CD4-positive, alpha-beta memory T cell (primary cell): ENCODE measurements at regions not wholly inside any gene's neighbourhood (a gene's known extent, or its start where the extent isn't known, plus 50 kb on each side); places are given as distances from the start of the nearest gene placed in this dataset.
"Not testable (repeated sequence)": the region's sequence is repeated elsewhere in the genome, so short reads cannot be mapped to it uniquely, and the experiment has no call there.

Experiments used
- CTCF ChIA-PET: fragments of 350-600 bp; sonication (Branson Sonifier 250); formaldehyde crosslinking; loops from one replicate; lab custom pipeline; 2021; ENCODE audit warnings: inconsistent platforms; ENCODE audit not compliant: partially characterized antibody; lab: Charles Lee
- POLR2A ChIA-PET: fragments of 350-600 bp; sonication (Branson Sonifier 250); formaldehyde crosslinking; loops from one replicate; lab custom pipeline; 2021; ENCODE audit not compliant: partially characterized antibody; lab: Charles Lee
- DNase-seq, 5 donors: peaks; one replicate each; pipeline versions ENCODE4 v3.0.0 to v3.0.0-alpha.2; 2020 to 2022; ENCODE audit warnings: mixed read lengths in 1 of 5
- H3K27ac ChIP-seq: one replicate; pipeline ENCODE4 v1.7.0; 2013; ENCODE audit warnings: low read depth, low read length
- H3K27me3 ChIP-seq: 2 replicates; pipeline ENCODE4 v1.7.0; 2013; ENCODE audit warnings: mild to moderate bottlenecking, low read length, moderate library complexity; ENCODE audit not compliant: insufficient read depth
- H3K36me3 ChIP-seq: 2 replicates; pipeline ENCODE4 v1.7.0; 2013; ENCODE audit warnings: mild to moderate bottlenecking, low read length, moderate library complexity; ENCODE audit not compliant: insufficient read depth
- H3K4me1 ChIP-seq: 2 replicates; pipeline ENCODE4 v1.7.0; 2013; ENCODE audit warnings: mild to moderate bottlenecking, low read length, moderate library complexity; ENCODE audit not compliant: insufficient read depth
- H3K4me3 ChIP-seq, 2 donors: one replicate each; pipeline ENCODE4 v1.7.0; 2013; ENCODE audit warnings: low read length in 2 of 2, mild to moderate bottlenecking in 1 of 2
- H3K9me3 ChIP-seq, 2 donors: one replicate each; pipeline ENCODE4 v1.7.0; 2013; ENCODE audit warnings: low read length in 2 of 2, control low read depth in 1 of 2; ENCODE audit not compliant: control insufficient read depth in 1 of 2
- H3K27ac Mint-ChIP-seq, 7 donors: one replicate each; pipeline ENCODE4 v1.8.0; 2020 to 2021; ENCODE audit warnings: mixed read lengths in 7 of 7, mild to moderate bottlenecking in 6 of 7, inconsistent platforms in 3 of 7, moderate library complexity in 3 of 7
- H3K27me3 Mint-ChIP-seq, 2 donors: one replicate each; pipeline ENCODE4 v1.8.0; 2020 to 2021; ENCODE audit warnings: mixed read lengths in 2 of 2
- H3K36me3 Mint-ChIP-seq, 2 donors: one replicate each; pipeline ENCODE4 v1.8.0; 2020 to 2021; ENCODE audit warnings: mixed read lengths in 2 of 2, inconsistent platforms in 1 of 2, mild to moderate bottlenecking in 1 of 2
- H3K4me1 Mint-ChIP-seq, 4 donors: one replicate each; pipeline ENCODE4 v1.8.0; 2020 to 2021; ENCODE audit warnings: mixed read lengths in 4 of 4, mild to moderate bottlenecking in 1 of 4
- H3K4me3 Mint-ChIP-seq, 8 donors: one replicate each; pipeline ENCODE4 v1.8.0; 2020 to 2021; ENCODE audit warnings: mixed read lengths in 8 of 8, mild to moderate bottlenecking in 7 of 8, moderate library complexity in 6 of 8, inconsistent platforms in 3 of 8
- H3K9me3 Mint-ChIP-seq, 8 donors: one replicate each; pipeline ENCODE4 v1.8.0; 2020 to 2021; ENCODE audit warnings: mixed read lengths in 8 of 8, mild to moderate bottlenecking in 5 of 8, inconsistent platforms in 3 of 8, moderate library complexity in 1 of 8
- intact Hi-C: fragments of 100-400 bp; cut with micrococcal nuclease; formaldehyde crosslinking; loops from one replicate; pipeline ENCODE4 v1.15.1; 2023

DNA sequence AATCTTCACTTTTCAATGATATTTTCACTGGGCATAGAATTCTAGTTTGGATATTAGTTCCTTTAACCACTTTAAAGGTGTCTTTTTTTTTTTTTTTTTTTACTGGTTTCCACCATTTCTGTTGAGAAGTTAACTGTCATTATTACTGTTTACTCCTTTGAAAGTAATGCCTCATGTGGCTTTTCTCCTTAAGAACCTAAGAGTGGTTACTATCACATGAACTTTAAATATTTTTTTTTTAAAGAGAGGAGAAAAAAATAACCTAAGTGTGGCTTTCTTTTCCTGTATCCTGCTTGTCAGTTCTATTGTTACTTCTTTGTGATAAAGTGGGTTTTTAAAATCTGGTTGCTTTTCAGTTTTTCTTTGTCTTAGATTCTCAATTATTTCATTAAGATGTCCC is 229.5 kb downstream of the CDH26 start:
- H3K9me3 Mint-ChIP-seq, result peaks cover 0 to 8% (median 2%) of the 10 kb centered on the region in 8 donors
- H3K27ac Mint-ChIP-seq, result no peak overlapping the region
- no peak for DNase-seq
- H3K27me3 Mint-ChIP-seq, result peaks cover 0 to 1% of the 10 kb centered on the region in 2 donors
- no peaks in the 10 kb centered on the region for H3K36me3 ChIP-seq
- H3K9me3 ChIP-seq, result no peaks in the 10 kb centered on the region
- ChIA-PET CTCF (no interaction called here), POLR2A (no interaction called here)
- no peak overlapping the region for H3K27ac ChIP-seq
- H3K4me1 ChIP-seq, result no peaks in the 10 kb centered on the region
- no peaks in the 10 kb centered on the region for H3K27me3 ChIP-seq
- intact Hi-C loops, result no loop called here
- no peak overlapping the region for H3K4me3 Mint-ChIP-seq
- no peak overlapping the region for H3K4me3 ChIP-seq
- H3K36me3 Mint-ChIP-seq, result peaks cover 1 to 18% of the 10 kb centered on the region in 2 donors
- H3K4me1 Mint-ChIP-seq, result no peaks in the 10 kb centered on the region

DNA sequence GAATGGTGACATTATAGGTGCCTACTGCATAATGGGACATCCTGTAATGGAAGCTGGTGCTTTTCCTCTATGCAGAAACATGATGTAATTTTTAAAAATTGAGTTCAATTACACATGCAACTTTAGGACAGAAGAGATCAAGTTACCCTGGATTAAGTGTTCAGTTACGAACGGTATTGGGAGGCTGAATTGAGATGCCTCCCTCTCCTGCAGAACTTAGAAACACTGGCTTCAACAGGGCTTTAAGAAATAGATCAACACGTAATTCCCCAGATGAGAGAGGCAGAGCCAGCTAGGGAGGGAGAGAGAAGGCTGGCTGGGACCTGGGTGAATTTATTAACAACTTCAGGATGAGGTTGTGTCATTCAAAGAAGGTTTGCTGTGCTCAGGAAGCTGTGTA is 232.8 kb downstream of the CDH26 start:
- Histone ChIP-seq H3K4me3 (no peak overlapping the region), H3K9me3 (no peaks in the 10 kb centered on the region), H3K27ac (no peak overlapping the region), H3K36me3 (no peaks in the 10 kb centered on the region), H3K27me3 (no peaks in the 10 kb centered on the region), H3K4me1 (no peaks in the 10 kb centered on the region)
- Mint-ChIP-seq H3K9me3 (peaks cover 0 to 4% (median 2%) of the 10 kb centered on the region in 8 donors), H3K36me3 (peaks cover 1 to 19% of the 10 kb centered on the region in 2 donors), H3K27me3 (no peaks in the 10 kb centered on the region), H3K27ac (no peak overlapping the region), H3K4me3 (no peak overlapping the region), H3K4me1 (no peaks in the 10 kb centered on the region)
- POLR2A ChIA-PET, result no interaction called here
- CTCF ChIA-PET, result no interaction called here
- no peak for DNase-seq
- intact Hi-C loops, result no loop called here

DNA sequence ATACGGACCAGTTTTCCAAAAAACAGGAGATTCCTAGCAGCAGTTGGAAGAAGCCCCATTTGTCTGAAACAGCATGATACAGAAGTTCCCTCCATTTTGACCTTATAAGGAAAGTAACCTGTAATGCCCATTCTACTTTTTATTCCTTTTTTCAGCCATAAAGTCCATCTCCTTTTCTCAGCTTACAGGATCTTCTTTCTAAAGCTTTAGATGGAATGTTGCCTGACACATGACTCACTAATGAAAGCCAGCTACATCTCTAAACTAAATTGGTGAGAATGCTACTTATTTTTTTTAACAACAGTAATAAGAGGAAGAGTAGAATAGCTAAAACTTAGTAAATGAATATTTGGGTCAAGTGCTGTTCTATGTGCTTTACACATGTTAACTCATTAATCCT is 234.1 kb downstream of the CDH26 start:
- peaks cover 1 to 24% of the 10 kb centered on the region in 2 donors for H3K36me3 Mint-ChIP-seq
- no peaks in the 10 kb centered on the region for H3K4me1 Mint-ChIP-seq
- ChIA-PET CTCF (no interaction called here), POLR2A (no interaction called here)
- no peak overlapping the region for H3K27ac ChIP-seq
- no peaks in the 10 kb centered on the region for H3K9me3 ChIP-seq
- H3K27me3 ChIP-seq, result no peaks in the 10 kb centered on the region
- no peaks in the 10 kb centered on the region for H3K4me1 ChIP-seq
- H3K4me3 Mint-ChIP-seq, result no peak overlapping the region
- H3K9me3 Mint-ChIP-seq, result peaks cover 0 to 9% (median 2%) of the 10 kb centered on the region in 8 donors
- intact Hi-C loops, result no loop called here
- H3K4me3 ChIP-seq, result no peak overlapping the region
- H3K27me3 Mint-ChIP-seq, result no peaks in the 10 kb centered on the region
- no peak for DNase-seq
- H3K36me3 ChIP-seq, result no peaks in the 10 kb centered on the region
- H3K27ac Mint-ChIP-seq, result no peak overlapping the region

DNA sequence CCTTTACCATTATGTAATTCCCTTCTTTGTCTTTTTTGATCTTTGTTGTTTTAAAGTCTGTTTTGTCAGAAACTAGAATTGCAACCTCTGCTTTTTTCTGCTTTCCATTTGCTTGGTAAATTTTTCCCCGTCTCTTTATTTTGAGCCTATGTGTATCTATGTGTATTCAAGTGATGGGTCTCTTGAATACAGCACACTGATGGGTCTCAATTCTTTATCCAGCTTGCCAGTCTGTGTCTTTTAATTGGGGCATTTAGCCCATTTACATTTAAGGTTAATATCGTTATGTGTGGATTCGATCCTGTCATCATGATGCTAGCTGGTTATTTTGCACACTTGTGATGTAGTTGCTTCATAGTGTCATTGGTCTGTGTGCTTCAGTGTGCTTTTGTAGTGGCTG is 240.9 kb downstream of the CDH26 start:
- H3K27ac Mint-ChIP-seq, H3K9me3 ChIP-seq, POLR2A ChIA-PET, intact Hi-C loops, DNase-seq, H3K27me3 Mint-ChIP-seq, H3K27ac ChIP-seq, H3K4me3 Mint-ChIP-seq, H3K4me1 ChIP-seq, H3K36me3 ChIP-seq, H3K4me1 Mint-ChIP-seq, H3K27me3 ChIP-seq, H3K4me3 ChIP-seq: not testable (repeated sequence)
- Mint-ChIP-seq H3K36me3 (peaks cover 9 to 29% of the 10 kb centered on the region in 2 donors), H3K9me3 (peaks cover 5 to 26% (median 16%) of the 10 kb centered on the region in 8 donors)
- CTCF ChIA-PET, result interaction anchor here (1.1 kb wide), 1 partner anchor 11 kb away, joined by 4 read pairs; no protein-coding TSS in a partner anchor

DNA sequence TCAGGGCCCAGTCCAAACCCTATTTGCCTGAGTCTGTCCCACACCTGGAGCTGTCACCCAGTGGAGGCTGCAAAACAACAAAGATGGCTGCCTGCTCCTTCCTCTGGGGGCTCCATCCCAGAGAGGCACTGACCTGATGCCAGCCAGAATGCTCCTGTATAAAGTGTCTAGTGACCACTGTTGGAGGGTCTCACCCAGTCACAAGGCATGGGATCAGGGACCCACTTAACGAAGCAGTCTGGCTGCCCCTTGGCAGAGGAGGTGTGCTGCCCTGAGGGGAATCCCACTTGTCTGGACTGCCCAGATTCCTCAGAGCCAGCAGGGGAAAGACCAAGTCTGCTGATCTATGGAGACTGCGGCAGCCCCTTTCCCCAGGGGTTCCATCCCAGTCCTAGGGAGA is 241.6 kb downstream of the CDH26 start:
- Mint-ChIP-seq H3K27ac (no peak overlapping the region), H3K4me1 (no peaks in the 10 kb centered on the region), H3K36me3 (peaks cover 9 to 29% of the 10 kb centered on the region in 2 donors), H3K27me3 (peaks cover 0 to 4% of the 10 kb centered on the region in 2 donors), H3K9me3 (peaks cover 5 to 26% (median 16%) of the 10 kb centered on the region in 8 donors), H3K4me3 (no peak overlapping the region)
- no peaks in the 10 kb centered on the region for H3K9me3 ChIP-seq
- H3K4me3 ChIP-seq, result no peak overlapping the region
- no peaks in the 10 kb centered on the region for H3K36me3 ChIP-seq
- POLR2A ChIA-PET, result no interaction called here
- intact Hi-C loops, result no loop called here
- H3K4me1 ChIP-seq, result no peaks in the 10 kb centered on the region
- H3K27me3 ChIP-seq, result no peaks in the 10 kb centered on the region
- CTCF ChIA-PET, result interaction anchor here (1.1 kb wide), 1 partner anchor 10 kb away, joined by 4 read pairs; no protein-coding TSS in a partner anchor
- no peak for DNase-seq
- H3K27ac ChIP-seq, result no peak overlapping the region

DNA sequence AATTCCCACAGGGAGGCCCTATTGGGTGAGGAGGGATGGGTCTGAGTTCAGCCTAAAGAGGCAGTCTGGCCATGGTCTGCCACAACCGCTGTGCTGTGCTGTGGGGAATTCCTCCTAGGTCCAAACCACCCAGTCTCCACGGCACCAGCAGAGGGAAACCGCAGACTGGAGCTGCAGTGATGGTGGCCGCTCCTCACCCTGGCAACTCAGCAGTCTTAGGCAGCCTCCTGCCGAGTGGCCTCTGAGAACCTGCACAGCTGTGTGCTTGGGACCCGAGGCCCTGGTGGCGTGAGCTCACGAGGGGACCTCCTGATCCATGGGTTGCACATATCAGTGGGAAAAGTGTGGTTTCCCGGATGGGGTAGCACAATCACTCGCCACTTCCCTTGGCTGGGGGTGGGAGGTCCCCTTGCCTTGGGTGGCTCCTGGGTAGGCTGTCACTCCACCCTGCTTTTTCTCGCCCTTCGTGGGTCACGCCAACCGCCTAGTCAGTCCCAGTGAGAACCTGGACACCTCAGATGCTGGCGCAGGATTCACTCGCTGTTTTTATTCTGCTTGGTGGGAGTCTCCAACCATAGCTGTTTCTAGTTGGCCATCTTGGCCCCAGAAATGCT is 242.2 kb downstream of the CDH26 start:
- peaks cover 5 to 24% (median 16%) of the 10 kb centered on the region in 8 donors for H3K9me3 Mint-ChIP-seq
- no peak overlapping the region for H3K4me3 ChIP-seq
- intact Hi-C loops, result no loop called here

DNA sequence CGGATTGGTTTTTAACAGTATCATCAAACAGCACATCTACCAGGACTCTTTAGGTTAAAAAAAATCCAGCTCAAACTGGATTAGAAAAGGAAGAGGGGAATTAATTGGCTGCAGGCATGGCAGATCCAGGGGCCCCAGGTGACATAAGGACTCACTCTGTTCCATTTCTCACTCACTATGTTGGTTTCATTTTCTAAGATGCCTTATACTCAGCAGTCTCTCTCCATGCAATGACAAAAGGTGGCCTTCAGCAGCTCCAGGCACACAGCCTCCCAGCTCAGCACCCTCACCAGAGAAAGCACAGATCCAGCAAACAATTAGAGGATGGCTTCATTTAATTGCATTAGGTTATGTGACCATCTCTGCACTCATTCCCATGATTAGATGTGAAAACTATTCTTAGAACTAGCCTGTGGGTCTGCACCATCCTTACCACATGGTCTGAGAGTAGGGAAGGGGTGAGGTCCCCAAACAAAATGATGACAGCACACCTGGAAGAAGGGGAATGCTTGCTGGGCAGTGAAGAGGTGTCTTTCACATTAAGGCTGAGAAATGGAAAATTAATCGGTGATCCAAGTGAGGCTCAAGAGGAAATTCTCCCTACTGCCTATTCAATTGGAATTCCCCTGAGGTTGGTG is 243.1 kb downstream of the CDH26 start:
- H3K27me3 Mint-ChIP-seq, result peaks cover 4 to 5% of the 10 kb centered on the region in 2 donors
- POLR2A ChIA-PET, result no interaction called here
- no peaks in the 10 kb centered on the region for H3K27me3 ChIP-seq
- H3K9me3 Mint-ChIP-seq, result peaks cover 5 to 22% (median 15%) of the 10 kb centered on the region in 8 donors
- H3K4me1 ChIP-seq, result no peaks in the 10 kb centered on the region
- H3K36me3 ChIP-seq, result no peaks in the 10 kb centered on the region
- intact Hi-C loops, result no loop called here
- no peaks in the 10 kb centered on the region for H3K4me1 Mint-ChIP-seq
- peaks cover 9 to 24% of the 10 kb centered on the region in 2 donors for H3K36me3 Mint-ChIP-seq
- CTCF ChIA-PET, result no interaction called here
- H3K4me3 ChIP-seq, result no peak overlapping the region
- H3K4me3 Mint-ChIP-seq, result no peak overlapping the region
- no peak overlapping the region for H3K27ac ChIP-seq
- DNase-seq, result no peak
- H3K9me3 ChIP-seq, result no peaks in the 10 kb centered on the region
- H3K27ac Mint-ChIP-seq, result no peak overlapping the region

More for the DNA sequence above, 242.2 kb downstream of the CDH26 start:
- Histone ChIP-seq H3K27me3 (no peaks in the 10 kb centered on the region), H3K9me3 (no peaks in the 10 kb centered on the region), H3K36me3 (no peaks in the 10 kb centered on the region), H3K27ac (no peak overlapping the region), H3K4me1 (no peaks in the 10 kb centered on the region)
- H3K27me3 Mint-ChIP-seq, result peaks cover 0 to 4% of the 10 kb centered on the region in 2 donors
- DNase-seq, result no peak
- CTCF ChIA-PET, result no interaction called here
- H3K4me3 Mint-ChIP-seq, result no peak overlapping the region
- no peaks in the 10 kb centered on the region for H3K4me1 Mint-ChIP-seq
- H3K27ac Mint-ChIP-seq, result no peak overlapping the region
- POLR2A ChIA-PET, result no interaction called here
- H3K36me3 Mint-ChIP-seq, result peaks cover 9 to 27% of the 10 kb centered on the region in 2 donors
